Chondrocyte (in vitro differentiated cells): ENCODE measurements at regions not wholly inside any gene's neighbourhood (a gene's known extent, or its start where the extent isn't known, plus 50 kb on each side); places are given as distances from the start of the nearest gene placed in this dataset.

Experiments
- DNase-seq: peaks from one replicate; pipeline ENCODE4 v3.0.0; 2021; ENCODE audit warnings: mixed read lengths, low spot score
- H3K27ac Mint-ChIP-seq: one replicate; pipeline ENCODE4 v1.8.0; 2021; ENCODE audit warnings: mild to moderate bottlenecking, moderate library complexity, mixed read lengths; ENCODE audit not compliant: unreplicated experiment
- H3K27me3 Mint-ChIP-seq: 2 replicates; pipeline ENCODE4 v1.8.0; 2021; ENCODE audit warnings: low read depth, mixed read lengths
- H3K36me3 Mint-ChIP-seq: 2 replicates; pipeline ENCODE4 v1.8.0; 2021; ENCODE audit warnings: low read depth, mixed read lengths
- H3K4me1 Mint-ChIP-seq: 2 replicates; pipeline ENCODE4 v1.8.0; 2021; ENCODE audit warnings: low read depth, mild to moderate bottlenecking, mixed read lengths
- H3K4me3 Mint-ChIP-seq: one replicate; pipeline ENCODE4 v1.8.0; 2021; ENCODE audit warnings: mild to moderate bottlenecking, moderate library complexity, mixed read lengths; ENCODE audit not compliant: unreplicated experiment
- H3K9me3 Mint-ChIP-seq: 2 replicates; pipeline ENCODE4 v1.8.0; 2021; ENCODE audit warnings: low read depth, mixed read lengths
- TF ChIP-seq, protein P1 (sequence below): fragments of 200-600 bp; sonication (generic); IDR thresholded peaks from 2 replicates; pipeline ENCODE4 v1.5.0; 2021; ENCODE audit warnings: antibody characterized with exemption, mild to moderate bottlenecking, moderate library complexity

DNA sequence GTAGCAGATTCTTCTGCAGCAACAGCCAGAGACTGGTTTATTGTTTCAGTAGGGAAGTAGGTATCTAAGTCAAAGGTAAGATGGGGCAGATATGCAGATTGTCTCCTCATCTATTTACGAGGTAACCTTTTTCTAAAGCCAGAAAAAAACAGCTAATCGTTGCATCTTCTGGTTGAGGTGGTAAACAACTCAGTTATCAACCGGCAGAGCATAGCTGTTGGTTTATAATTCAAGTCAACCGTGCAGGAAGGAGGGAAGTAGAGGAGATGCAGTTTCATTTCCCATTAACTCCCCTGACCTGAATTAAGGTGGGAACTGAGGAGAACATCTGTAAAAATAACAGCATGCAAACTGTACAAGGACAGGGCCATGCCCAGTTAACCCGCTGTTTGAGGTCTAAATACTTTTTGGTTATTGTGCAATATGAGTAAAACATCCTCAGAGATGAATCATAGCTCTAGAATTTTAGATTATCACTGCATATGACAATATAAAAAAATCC lies 156.5 kb upstream of the ITGB1 start:
- TF ChIP-seq, protein P1, sequence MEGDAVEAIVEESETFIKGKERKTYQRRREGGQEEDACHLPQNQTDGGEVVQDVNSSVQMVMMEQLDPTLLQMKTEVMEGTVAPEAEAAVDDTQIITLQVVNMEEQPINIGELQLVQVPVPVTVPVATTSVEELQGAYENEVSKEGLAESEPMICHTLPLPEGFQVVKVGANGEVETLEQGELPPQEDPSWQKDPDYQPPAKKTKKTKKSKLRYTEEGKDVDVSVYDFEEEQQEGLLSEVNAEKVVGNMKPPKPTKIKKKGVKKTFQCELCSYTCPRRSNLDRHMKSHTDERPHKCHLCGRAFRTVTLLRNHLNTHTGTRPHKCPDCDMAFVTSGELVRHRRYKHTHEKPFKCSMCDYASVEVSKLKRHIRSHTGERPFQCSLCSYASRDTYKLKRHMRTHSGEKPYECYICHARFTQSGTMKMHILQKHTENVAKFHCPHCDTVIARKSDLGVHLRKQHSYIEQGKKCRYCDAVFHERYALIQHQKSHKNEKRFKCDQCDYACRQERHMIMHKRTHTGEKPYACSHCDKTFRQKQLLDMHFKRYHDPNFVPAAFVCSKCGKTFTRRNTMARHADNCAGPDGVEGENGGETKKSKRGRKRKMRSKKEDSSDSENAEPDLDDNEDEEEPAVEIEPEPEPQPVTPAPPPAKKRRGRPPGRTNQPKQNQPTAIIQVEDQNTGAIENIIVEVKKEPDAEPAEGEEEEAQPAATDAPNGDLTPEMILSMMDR: no peak
- peaks cover 51% of the 10 kb centered on the region for H3K4me1 Mint-ChIP-seq
- H3K36me3 Mint-ChIP-seq: no peaks in the 10 kb centered on the region
- no peak overlapping the region for H3K4me3 Mint-ChIP-seq
- no peaks in the 10 kb centered on the region for H3K9me3 Mint-ChIP-seq
- DNase-seq: no peak
- H3K27me3 Mint-ChIP-seq: no peaks in the 10 kb centered on the region
- peak overlapping the region; percentile 60 for H3K27ac Mint-ChIP-seq

DNA sequence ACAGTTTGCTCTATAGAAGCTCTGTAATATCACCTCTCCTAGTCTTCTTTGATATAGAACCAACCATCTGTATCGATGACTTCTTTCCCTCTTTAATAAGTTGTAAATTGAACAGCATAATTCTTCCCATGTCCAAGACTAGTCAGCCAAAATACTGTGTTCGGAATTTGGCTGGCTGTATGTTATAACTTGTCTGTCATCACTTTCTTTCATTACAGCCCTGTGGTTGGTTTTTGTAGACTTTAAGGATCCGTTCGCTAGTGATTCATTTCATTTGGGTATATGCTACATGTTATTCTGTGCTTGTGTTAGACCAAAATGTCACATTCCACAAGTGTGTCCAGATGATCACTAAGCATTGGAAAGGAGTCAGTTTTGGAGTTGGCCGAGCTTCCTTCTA lies 155.4 kb upstream of the ITGB1 start:
- TF ChIP-seq, protein P1: no peak
- Mint-ChIP-seq H3K4me1 (peaks cover 56% of the 10 kb centered on the region), H3K9me3 (no peaks in the 10 kb centered on the region), H3K36me3 (no peaks in the 10 kb centered on the region), H3K27ac (peak overlapping the region; percentile 60), H3K27me3 (no peaks in the 10 kb centered on the region), H3K4me3 (no peak overlapping the region)
- no peak for DNase-seq

DNA sequence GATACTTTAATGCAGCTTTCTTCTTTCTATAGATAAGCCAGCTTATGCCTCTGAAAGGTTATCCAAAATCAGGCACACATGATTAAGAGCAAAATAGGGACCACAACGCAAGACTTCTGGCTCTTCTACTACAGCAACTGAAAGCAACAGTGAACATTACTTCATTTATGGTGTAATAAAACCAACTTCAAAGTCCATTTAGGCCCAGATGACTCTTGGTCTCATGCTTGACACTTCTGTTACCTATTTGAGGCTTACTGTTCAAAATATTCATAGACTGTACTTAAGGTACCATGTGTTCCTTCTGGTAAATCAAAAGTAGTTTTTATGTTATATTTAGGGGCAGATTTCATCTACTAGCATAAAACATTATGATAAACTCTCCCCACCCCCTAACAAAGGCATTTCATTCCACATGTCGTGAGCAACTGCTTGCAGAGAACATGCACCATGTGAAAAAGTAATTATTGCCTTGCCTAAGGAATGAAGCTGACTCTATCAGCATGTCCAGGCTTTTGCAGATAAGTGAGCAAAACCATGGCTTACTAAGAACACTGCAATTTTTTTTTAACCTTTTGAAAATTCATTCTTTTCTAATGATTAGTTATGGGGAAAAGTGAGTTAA lies 154.9 kb upstream of the ITGB1 start:
- Mint-ChIP-seq H3K9me3 (no peaks in the 10 kb centered on the region), H3K4me1 (peaks cover 56% of the 10 kb centered on the region), H3K4me3 (no peak overlapping the region), H3K36me3 (no peaks in the 10 kb centered on the region), H3K27ac (peak overlapping the region; percentile 60), H3K27me3 (no peaks in the 10 kb centered on the region)
- TF ChIP-seq, protein P1: no peak
- no peak for DNase-seq

DNA sequence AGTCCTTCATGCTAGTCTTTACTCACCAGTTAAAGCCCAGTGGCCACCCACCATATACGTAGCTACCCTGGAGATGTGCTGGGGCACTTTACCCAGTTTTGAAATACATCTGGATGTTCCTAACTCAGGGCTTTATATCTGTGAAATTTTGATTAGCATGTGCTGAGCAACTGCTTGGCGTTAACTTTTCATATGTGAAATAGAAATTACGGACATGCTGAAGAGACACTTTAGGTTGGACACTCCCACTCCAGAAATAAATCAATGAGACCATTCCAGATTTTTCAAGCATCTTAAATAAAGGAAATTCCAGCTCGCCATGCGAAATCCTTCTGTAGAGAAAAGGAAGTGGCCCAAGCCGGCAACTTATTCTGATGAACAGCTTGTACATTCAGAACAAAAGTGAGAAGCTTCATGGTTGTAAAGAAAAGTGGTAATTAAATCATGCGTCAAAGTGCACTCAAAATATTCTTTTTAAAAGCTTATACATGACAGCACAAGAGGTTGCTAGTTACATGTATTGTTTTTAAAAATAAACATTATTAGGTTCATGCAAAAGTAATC lies 153.5 kb upstream of the ITGB1 start:
- Mint-ChIP-seq H3K36me3 (no peaks in the 10 kb centered on the region), H3K4me1 (peaks cover 56% of the 10 kb centered on the region), H3K4me3 (no peak overlapping the region), H3K27ac (no peak overlapping the region), H3K9me3 (no peaks in the 10 kb centered on the region), H3K27me3 (no peaks in the 10 kb centered on the region)
- TF ChIP-seq, protein P1: no peak
- no peak for DNase-seq

DNA sequence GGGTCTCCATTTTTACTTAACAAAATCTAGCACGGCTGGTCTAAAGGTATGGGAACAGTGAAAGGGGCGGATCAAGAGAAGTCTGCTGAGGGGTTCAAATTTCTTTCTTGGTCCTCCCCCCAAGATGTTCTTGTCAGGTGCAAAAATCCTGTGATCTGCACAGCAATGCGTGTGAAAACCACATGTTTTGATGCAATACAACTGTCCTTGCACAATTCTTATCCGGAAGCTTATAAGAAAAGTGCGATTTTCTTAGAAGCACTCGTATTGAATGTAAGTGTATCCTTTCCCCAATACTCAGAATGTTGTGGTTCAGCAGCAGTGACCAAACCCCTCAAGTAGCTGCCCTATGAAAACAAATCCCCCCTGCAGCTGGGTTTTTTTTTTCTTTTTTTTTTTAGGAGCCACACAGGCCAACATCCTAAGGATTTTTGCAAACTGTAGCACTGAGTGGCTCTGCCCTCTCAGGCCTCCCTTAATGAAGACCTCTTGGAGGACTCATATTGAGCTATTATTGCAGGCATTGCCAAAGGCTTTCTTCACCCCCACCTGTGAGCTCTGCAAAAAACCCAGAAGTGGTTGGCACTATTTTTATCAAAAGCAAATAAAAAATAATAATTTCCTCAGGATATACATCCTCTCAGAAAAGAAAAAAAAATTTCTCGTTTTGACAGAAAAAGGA lies 151.9 kb upstream of the ITGB1 start:
- peaks cover 56% of the 10 kb centered on the region for H3K4me1 Mint-ChIP-seq
- H3K36me3 Mint-ChIP-seq: no peaks in the 10 kb centered on the region
- no peak for DNase-seq
- H3K4me3 Mint-ChIP-seq: no peak overlapping the region
- H3K27ac Mint-ChIP-seq: no peak overlapping the region
- TF ChIP-seq, protein P1: no peak
- H3K9me3 Mint-ChIP-seq: no peaks in the 10 kb centered on the region
- no peaks in the 10 kb centered on the region for H3K27me3 Mint-ChIP-seq
